ENCODE measurements at regions not wholly inside any gene's neighbourhood (a gene's known extent, or its start where the extent isn't known, plus 50 kb on each side); places are given as distances from the start of the nearest gene placed in this dataset.

DNA sequence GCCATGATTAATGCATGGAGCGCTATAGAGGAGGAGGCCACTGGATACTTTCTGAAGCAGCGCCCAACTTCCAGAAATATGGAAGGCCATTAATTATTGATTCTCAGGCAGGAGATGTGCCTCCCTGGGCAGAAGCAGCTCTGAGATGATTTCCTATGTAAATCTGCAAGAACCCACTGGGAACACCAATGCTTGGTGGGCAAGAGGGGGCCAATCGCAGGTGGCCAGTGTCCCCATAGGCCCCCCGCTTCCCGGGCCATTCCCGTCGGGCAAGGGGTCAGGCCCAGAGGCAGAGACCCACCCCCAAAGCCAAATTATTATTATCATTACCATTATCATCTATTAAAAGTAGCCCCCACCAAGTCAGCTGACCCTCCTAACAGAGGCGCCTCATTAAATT is 288.0 kb upstream of the TLE3 start:
- TF ChIP-seq CTCF (IDR thresholded peaks at IDR 0.05) (no peak), POLR2AphosphoS5 (IDR thresholded peaks at IDR 0.05) (no peak)
